Body of pancreas (tissue), 4 donors: ENCODE measurements at regions not wholly inside any gene's neighbourhood (a gene's known extent, or its start where the extent isn't known, plus 50 kb on each side); places are given as distances from the start of the nearest gene placed in this dataset.

Experiments
- POLR2A ChIP-seq, 3 donors: fragments of 450-650 bp; IDR thresholded peaks; one replicate each; pipeline ENCODE4 v1.6.1; 2016; ENCODE audit warnings: antibody characterized with exemption in 3 of 3, mild to moderate bottlenecking in 2 of 3
- TF ChIP-seq, protein P1 (sequence below), 7 experiments: fragments of 450-650 bp in 4 of 7; fragments of 200-600 bp in 3 of 7; sonication (generic) in 3 of 7; IDR thresholded peaks; one replicate each; pipeline ENCODE4 v1.5.1; 2016 to 2019; ENCODE audit warnings: antibody characterized with exemption in 7 of 7

DNA sequence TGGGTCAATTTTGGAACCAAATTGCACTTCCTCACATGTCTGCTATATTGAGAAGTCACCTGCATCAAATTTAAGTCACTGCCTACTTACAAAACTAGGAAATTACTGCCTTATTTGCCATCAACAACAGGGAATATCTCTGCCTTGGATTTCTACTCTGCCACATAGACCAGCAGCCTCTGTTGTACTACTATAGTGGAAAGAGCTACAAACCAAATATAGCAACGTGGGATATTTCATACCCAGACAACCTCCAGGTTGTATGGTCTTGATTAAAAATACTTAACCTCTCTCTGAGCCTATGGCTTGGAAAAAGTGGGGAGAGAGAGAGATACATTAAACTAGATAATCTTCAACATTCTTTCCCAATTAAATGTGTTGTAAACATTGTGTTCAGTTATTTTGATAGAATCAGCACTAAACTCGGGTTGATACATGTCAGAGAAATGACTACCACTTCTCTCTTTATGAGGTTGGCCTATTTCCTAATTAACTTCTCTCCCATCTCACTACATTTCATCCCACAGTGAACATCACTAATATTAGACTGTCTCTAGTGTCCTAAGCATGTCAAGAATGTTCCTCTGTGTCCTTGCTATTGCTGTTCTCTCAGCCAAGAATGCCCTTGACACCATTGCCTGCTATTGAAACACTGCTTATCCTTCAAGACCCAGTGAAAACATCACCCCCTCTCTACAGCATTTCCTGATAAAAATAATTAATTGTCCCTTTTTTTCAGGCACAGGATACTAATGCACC is 421.2 kb downstream of the IPMK start:
- no peak for TF ChIP-seq POLR2A (IDR thresholded peaks at IDR 0.05)
- TF ChIP-seq, protein P1, sequence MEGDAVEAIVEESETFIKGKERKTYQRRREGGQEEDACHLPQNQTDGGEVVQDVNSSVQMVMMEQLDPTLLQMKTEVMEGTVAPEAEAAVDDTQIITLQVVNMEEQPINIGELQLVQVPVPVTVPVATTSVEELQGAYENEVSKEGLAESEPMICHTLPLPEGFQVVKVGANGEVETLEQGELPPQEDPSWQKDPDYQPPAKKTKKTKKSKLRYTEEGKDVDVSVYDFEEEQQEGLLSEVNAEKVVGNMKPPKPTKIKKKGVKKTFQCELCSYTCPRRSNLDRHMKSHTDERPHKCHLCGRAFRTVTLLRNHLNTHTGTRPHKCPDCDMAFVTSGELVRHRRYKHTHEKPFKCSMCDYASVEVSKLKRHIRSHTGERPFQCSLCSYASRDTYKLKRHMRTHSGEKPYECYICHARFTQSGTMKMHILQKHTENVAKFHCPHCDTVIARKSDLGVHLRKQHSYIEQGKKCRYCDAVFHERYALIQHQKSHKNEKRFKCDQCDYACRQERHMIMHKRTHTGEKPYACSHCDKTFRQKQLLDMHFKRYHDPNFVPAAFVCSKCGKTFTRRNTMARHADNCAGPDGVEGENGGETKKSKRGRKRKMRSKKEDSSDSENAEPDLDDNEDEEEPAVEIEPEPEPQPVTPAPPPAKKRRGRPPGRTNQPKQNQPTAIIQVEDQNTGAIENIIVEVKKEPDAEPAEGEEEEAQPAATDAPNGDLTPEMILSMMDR (IDR thresholded peaks at IDR 0.05): no peak
